H1 (cell line): ENCODE measurements at regions not wholly inside any gene's neighbourhood (a gene's known extent, or its start where the extent isn't known, plus 50 kb on each side); places are given as distances from the start of the nearest gene placed in this dataset.

ENCODE experiments used
- CTCF ChIA-PET: fragments of 300-600 bp; sonication (Branson Sonifier 250); formaldehyde crosslinking; loops from one replicate; lab custom pipeline; 2021; ENCODE audit not compliant: partially characterized antibody; lab: Charles Lee
- POLR2A ChIA-PET: fragments of 300-600 bp; sonication (Branson Sonifier 250); formaldehyde crosslinking; loops from one replicate; lab custom pipeline; 2021; ENCODE audit warnings: inconsistent platforms; ENCODE audit not compliant: partially characterized antibody; lab: Charles Lee
- DNase-seq, 2 experiments: peaks; one replicate each; pipeline versions ENCODE4 v3.0.0 to v3.0.0-alpha.2; 2010 to 2022; ENCODE audit warnings: low spot score in 2 of 2, low read depth in 1 of 2, mixed read lengths in 1 of 2
- FAIRE-seq: peaks from 2 replicates; lab custom pipeline; 2011; peaks lifted over from hg19 to GRCh38; lab: Jason Lieb, UNC
- H2AFZ ChIP-seq: 2 replicates; pipeline ENCODE4 v1.8.1; 2012; ENCODE audit warnings: low read length, inconsistent platforms
- H2AK5ac ChIP-seq: 2 replicates; pipeline ENCODE4 v1.6.1; 2013; ENCODE audit warnings: low read depth, low read length
- H2BK120ac ChIP-seq: replicated peaks from 2 replicates; pipeline ENCODE3; 2013; ENCODE audit warnings: low read depth, low read length, inconsistent platforms
- H2BK12ac ChIP-seq: 2 replicates; pipeline ENCODE4 v1.6.1; 2013; ENCODE audit warnings: low read depth, low read length
- H2BK15ac ChIP-seq: 2 replicates; pipeline ENCODE4 v1.6.1; 2013; ENCODE audit warnings: low read length
- H2BK20ac ChIP-seq: 2 replicates; pipeline ENCODE4 v1.6.1; 2013; ENCODE audit warnings: low read length
- H2BK5ac ChIP-seq: 2 replicates; pipeline ENCODE4 v1.6.1; 2013; ENCODE audit warnings: low read depth, low read length
- H3K14ac ChIP-seq: 2 replicates; pipeline ENCODE4 v1.6.1; 2013; ENCODE audit warnings: inconsistent platforms; ENCODE audit not compliant: insufficient read length
- H3K18ac ChIP-seq: 2 replicates; pipeline ENCODE4 v1.6.1; 2013; ENCODE audit warnings: low read length; ENCODE audit errors: extremely low read depth
- H3K23ac ChIP-seq: 2 replicates; pipeline ENCODE4 v1.6.1; 2013; ENCODE audit warnings: inconsistent platforms; ENCODE audit not compliant: insufficient read length
- H3K23me2 ChIP-seq: 2 replicates; pipeline ENCODE4 v1.6.1; 2013; ENCODE audit warnings: low read depth, low read length
- H3K27ac ChIP-seq: 2 replicates; pipeline ENCODE4 v1.6.1; 2011; ENCODE audit warnings: low read depth, low read length, inconsistent platforms
- H3K27me3 ChIP-seq, 4 experiments: replicated peaks in 1 of 4; 1 replicate in 1 of 4; 2 replicates in 3 of 4; pipeline versions ENCODE4 v1.6.1 to v1.8.1; 2011 to 2013; ENCODE audit warnings: low read length in 3 of 4, mild to moderate bottlenecking in 3 of 4, inconsistent platforms in 2 of 4, mixed read lengths in 2 of 4, moderate library complexity in 1 of 4; ENCODE audit not compliant: control insufficient read depth in 3 of 4, insufficient read depth in 3 of 4; ENCODE audit errors: extremely low read depth in 1 of 4
- H3K36me3 ChIP-seq, 4 experiments: 2 replicates each; pipeline versions ENCODE4 v1.6.1 to v1.8.1; 2011 to 2013; ENCODE audit warnings: mild to moderate bottlenecking in 4 of 4, low read length in 3 of 4, moderate library complexity in 2 of 4, control low read depth in 1 of 4, inconsistent platforms in 1 of 4; ENCODE audit not compliant: insufficient read depth in 4 of 4, control insufficient read depth in 2 of 4
- H3K4ac ChIP-seq: replicated peaks from 2 replicates; pipeline ENCODE3; 2013; ENCODE audit warnings: low read length, low read depth, mixed read lengths, inconsistent platforms; ENCODE audit not compliant: insufficient read length
- H3K4me1 ChIP-seq, 4 experiments: replicated peaks in 1 of 4; 1 replicate in 1 of 4; 2 replicates in 3 of 4; pipeline versions ENCODE4 v1.6.1 to v1.8.1; 2011 to 2013; ENCODE audit warnings: low read length in 3 of 4, inconsistent platforms in 2 of 4, mixed read lengths in 1 of 4; ENCODE audit not compliant: insufficient read depth in 4 of 4, control insufficient read depth in 3 of 4
- H3K4me2 ChIP-seq, 2 experiments: 2 replicates each; pipeline versions ENCODE4 v1.6.1 to v1.8.1; 2011 to 2013; ENCODE audit warnings: low read depth in 2 of 2, low read length in 2 of 2, control low read depth in 1 of 2, inconsistent platforms in 1 of 2, mild to moderate bottlenecking in 1 of 2; ENCODE audit not compliant: insufficient read depth in 1 of 2
- H3K4me3 ChIP-seq, 4 experiments: fragments of 200-600, 300-600 bp in 1 of 4; sonication (generic), shearing (Covaris generic), sonication (Bioruptor Twin) in 1 of 4; 2 replicates each; pipeline versions ENCODE4 v1.5.1 to v1.8.1; 2011 to 2016; ENCODE audit warnings: low read length in 4 of 4, low read depth in 3 of 4, control low read depth in 2 of 4, inconsistent platforms in 2 of 4, mild to moderate bottlenecking in 2 of 4, mixed read lengths in 1 of 4, moderate library complexity in 1 of 4; ENCODE audit not compliant: insufficient read depth in 2 of 4; ENCODE audit errors: extremely low read depth in 1 of 4
- H3K56ac ChIP-seq: replicated peaks from 2 replicates; pipeline ENCODE3; 2013; ENCODE audit warnings: low read depth, mild to moderate bottlenecking, mixed read lengths, low read length, inconsistent platforms; ENCODE audit not compliant: insufficient read length
- H3K79me1 ChIP-seq: 2 replicates; pipeline ENCODE4 v1.6.1; 2013; ENCODE audit warnings: low read depth, low read length, control low read depth
- H3K79me2 ChIP-seq, 2 experiments: 2 replicates each; pipeline versions ENCODE4 v1.6.1 to v1.8.1; 2012 to 2013; ENCODE audit warnings: low read length in 2 of 2, mild to moderate bottlenecking in 2 of 2, inconsistent platforms in 1 of 2; ENCODE audit not compliant: insufficient read depth in 2 of 2, control insufficient read depth in 1 of 2
- H3K9ac ChIP-seq, 4 experiments: replicated peaks in 1 of 4; 1 replicate in 1 of 4; 2 replicates in 3 of 4; pipeline versions ENCODE4 v1.6.1 to v1.8.1; 2011 to 2013; ENCODE audit warnings: low read depth in 3 of 4, low read length in 3 of 4, control low read depth in 2 of 4, mild to moderate bottlenecking in 2 of 4, moderate library complexity in 2 of 4, inconsistent platforms in 1 of 4; ENCODE audit errors: extremely low read depth in 1 of 4
- H3K9me3 ChIP-seq, 2 experiments: 2 replicates each; pipeline versions ENCODE4 v1.6.1 to v1.8.1; 2012 to 2013; ENCODE audit warnings: mild to moderate bottlenecking in 2 of 2, moderate library complexity in 2 of 2, control low read depth in 1 of 2, inconsistent platforms in 1 of 2, low read depth in 1 of 2, low read length in 1 of 2, mixed read lengths in 1 of 2; ENCODE audit not compliant: insufficient read depth in 2 of 2
- H4K20me1 ChIP-seq, 2 experiments: replicated peaks in 1 of 2; 2 replicates each; pipeline versions ENCODE3 to v1.8.1; 2011 to 2013; ENCODE audit warnings: inconsistent platforms in 2 of 2, low read length in 2 of 2, mild to moderate bottlenecking in 1 of 2; ENCODE audit not compliant: insufficient read depth in 2 of 2, control insufficient read depth in 1 of 2
- H4K5ac ChIP-seq: 2 replicates; pipeline ENCODE4 v1.6.1; 2013; ENCODE audit warnings: low read length, low read depth, mixed read lengths, inconsistent platforms; ENCODE audit not compliant: insufficient read length
- H4K8ac ChIP-seq: 2 replicates; pipeline ENCODE4 v1.8.0; 2013; ENCODE audit warnings: mild to moderate bottlenecking, moderate library complexity, low read length, inconsistent platforms; ENCODE audit not compliant: insufficient read depth; ENCODE audit errors: extremely low read depth
- H4K91ac ChIP-seq: replicated peaks from 2 replicates; pipeline ENCODE3; 2013; ENCODE audit warnings: low read length, mixed read lengths, inconsistent platforms; ENCODE audit not compliant: insufficient read length
- CEBPB ChIP-seq: IDR thresholded peaks from 2 replicates; pipeline ENCODE4 v1.6.1; 2012; ENCODE audit warnings: low read depth, low read length
- YY1 ChIP-seq: IDR thresholded peaks from 2 replicates; pipeline ENCODE4 v1.6.1; 2011; ENCODE audit warnings: low read depth, mild to moderate bottlenecking, low read length
- WGBS, 2 experiments: shearing (Covaris generic) in 1 of 2; methylation state at CpG; one replicate each; pipeline versions ENCODE4 v1.1.6 to v1.1.7; 2013 to 2015; ENCODE audit warnings: low lambda C conversion rate in 2 of 2, mixed read lengths in 2 of 2, inconsistent platforms in 1 of 2, low coverage in 1 of 2, missing lambda C conversion rate in 1 of 2; ENCODE audit not compliant: insufficient replicate concordance in 2 of 2, insufficient coverage in 1 of 2, insufficient read length in 1 of 2; ENCODE audit errors: extremely low coverage in 1 of 2, missing lambda C conversion rate in 1 of 2; 5-methylcytosine and 5-hydroxymethylcytosine counted together

DNA sequence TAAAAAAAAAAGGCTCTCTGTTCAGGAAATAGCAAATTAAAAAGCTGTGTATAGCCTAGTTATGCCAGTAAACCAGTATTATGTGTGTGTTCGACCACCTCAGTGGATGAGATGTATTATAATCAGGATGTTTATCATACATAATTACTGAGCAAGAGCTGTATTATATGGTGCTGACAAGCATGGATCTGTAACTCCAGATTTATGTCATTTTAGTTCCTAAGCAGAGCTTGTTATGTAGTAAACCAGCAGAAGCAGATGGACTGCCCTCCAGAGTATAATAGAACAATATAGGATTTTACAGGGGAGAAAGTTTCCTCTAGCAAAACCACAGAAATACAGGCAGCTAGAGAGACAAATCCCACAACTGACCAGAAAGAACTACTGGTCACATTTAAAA lies 627.4 kb upstream of the EPHA5 start:
- H2BK15ac ChIP-seq = no peak overlapping the region
- H3K14ac ChIP-seq = no peak overlapping the region
- POLR2A ChIA-PET = no interaction called here
- DNase-seq (no peak), FAIRE-seq (no peak)
- H3K36me3 ChIP-seq = no peaks in the 10 kb centered on the region
- peaks cover 0 to 7% (median 0%) of the 10 kb centered on the region in 4 experiments; a peak in 1 of 7 replicates for H3K4me1 ChIP-seq
- no peak overlapping the region for H3K4ac ChIP-seq
- H4K5ac ChIP-seq = no peak overlapping the region
- H3K9me3 ChIP-seq = no peaks in the 10 kb centered on the region
- H4K8ac ChIP-seq = no peak overlapping the region
- H2AFZ ChIP-seq = no peak overlapping the region
- CTCF ChIA-PET = interaction anchor here (1.1 kb wide), 1 partner anchor 7 kb away, joined by 3 read pairs; no protein-coding TSS in a partner anchor
- H4K20me1 ChIP-seq = no peaks in the 10 kb centered on the region
- no peak overlapping the region for H3K4me3 ChIP-seq
- H3K27ac ChIP-seq = no peak overlapping the region
- H3K23me2 ChIP-seq = no peaks in the 10 kb centered on the region
- no peak overlapping the region for H2AK5ac ChIP-seq
- no peaks in the 10 kb centered on the region for H3K79me1 ChIP-seq
- H2BK5ac ChIP-seq = no peak overlapping the region
- H3K9ac ChIP-seq = no peak overlapping the region
- H3K4me2 ChIP-seq = no peak overlapping the region
- no peak overlapping the region for H4K91ac ChIP-seq
- no peak overlapping the region for H3K56ac ChIP-seq
- H3K79me2 ChIP-seq = no peaks in the 10 kb centered on the region
- H2BK12ac ChIP-seq = no peak overlapping the region
- no peak overlapping the region for H2BK120ac ChIP-seq
- H3K18ac ChIP-seq = no peak overlapping the region
- no peak overlapping the region for H2BK20ac ChIP-seq
- no peak overlapping the region for H3K23ac ChIP-seq
- no peaks in the 10 kb centered on the region for H3K27me3 ChIP-seq
- 100% methylated on average over 1 of the region's 1 CpG; no CpG with 5 or more reads in 1 of the 2 experiments for WGBS, 2 experiments
- TF ChIP-seq CEBPB (no peak), YY1 (no peak)
